T47D (cell line): ENCODE measurements at regions not wholly inside any gene's neighbourhood (a gene's known extent, or its start where the extent isn't known, plus 50 kb on each side); places are given as distances from the start of the nearest gene placed in this dataset.
A peak's percentile ranks its signal among the peaks of the same experiment; 100 is the strongest.
"Not testable (repeated sequence)": the region's sequence is repeated elsewhere in the genome, so short reads cannot be mapped to it uniquely, and the experiment has no call there.

Experiments used
- DNase-seq, 2 experiments: peaks; one replicate each; pipeline versions ENCODE4 v3.0.0 to v3.0.0-alpha.2; 2011 to 2012; ENCODE audit warnings: low read depth in 1 of 2, low spot score in 1 of 2
- JUND ChIP-seq: IDR thresholded peaks from 2 replicates; pipeline ENCODE4 v1.6.1; 2012; ENCODE audit warnings: low read depth
- in situ Hi-C: cut with HindIII; loops from 2 replicates; pipeline ENCODE4 v1.10.0; 2016; ENCODE audit warnings: low sequenced_read_pairs, low pct_unique_long_range_greater_than_20kb

GRCh38 chr13:21282065-21282464, 105.6 kb downstream of the MRPL57 start:
- no peak for DNase-seq
- in situ Hi-C loops, result no loop called here
- TF ChIP-seq JUND, result no peak

- in situ Hi-C loops, result no loop called here
- no peak for DNase-seq
- no peak for TF ChIP-seq JUND
Observed at GRCh38 chr13:21287331-21287907, 111.0 kb downstream of the MRPL57 start.

GRCh38 chr13:21289475-21289874, 113.0 kb downstream of the MRPL57 start:
- no peak for TF ChIP-seq JUND
- no peak for DNase-seq
- in situ Hi-C loops, result no loop called here

- DNase-seq, in situ Hi-C loops: not testable (repeated sequence)
Observed at GRCh38 chr13:21290442-21291002, 114.1 kb downstream of the MRPL57 start.

GRCh38 chr13:21291840-21292239, 115.4 kb downstream of the MRPL57 start:
- DNase-seq, result no peak
- in situ Hi-C loops, result no loop called here
- TF ChIP-seq JUND, result no peak

- DNase-seq, result peak in 1 of 2 experiments; percentile 65
- in situ Hi-C loops, result not testable (repeated sequence)
Observed at GRCh38 chr13:21296991-21297390, 120.5 kb downstream of the MRPL57 start.

- in situ Hi-C loops, result no loop called here
- no peak for DNase-seq
- TF ChIP-seq JUND, result no peak
Observed at GRCh38 chr13:21297447-21297846, 121.0 kb downstream of the MRPL57 start.

- in situ Hi-C loops, result no loop called here
Observed at GRCh38 chr13:21297914-21298831, 121.7 kb downstream of the MRPL57 start.

GRCh38 chr13:21304256-21304655, 127.8 kb downstream of the MRPL57 start:
- DNase-seq, result no peak
- no peak for TF ChIP-seq JUND
- in situ Hi-C loops, result no loop called here

More at GRCh38 chr13:21297914-21298831, 121.7 kb downstream of the MRPL57 start:
- TF ChIP-seq JUND, result no peak
- DNase-seq, result peak; percentile 84 to 94

GRCh38 chr13:21306300-21307073, 130.0 kb downstream of the MRPL57 start:
- in situ Hi-C loops, DNase-seq: not testable (repeated sequence)

- DNase-seq, in situ Hi-C loops: not testable (repeated sequence)
Observed at GRCh38 chr13:21307158-21307557, 130.7 kb downstream of the MRPL57 start.

- no peak for DNase-seq
- no peak for TF ChIP-seq JUND
- in situ Hi-C loops, result no loop called here
Observed at GRCh38 chr13:21308906-21309305, 132.4 kb downstream of the MRPL57 start.
